Natural killer cell (primary cell): ENCODE measurements at regions not wholly inside any gene's neighbourhood (a gene's known extent, or its start where the extent isn't known, plus 50 kb on each side); places are given as distances from the start of the nearest gene placed in this dataset.

Source experiments
- ATAC-seq, 3 donors: fragments of 150-1000 bp in 2 of 3; fragments of 200-7000 bp in 1 of 3; cut with Tn5 transposase; 1 replicate in 1 of 3; 2 replicates in 2 of 3; pipeline ENCODE4 v1.10.0; 2021; ENCODE audit warnings: mild to moderate bottlenecking in 2 of 3, moderate library complexity in 2 of 3
- DNase-seq, 2 donors: peaks; one replicate each; pipeline versions ENCODE4 v3.0.0 to v3.0.0-alpha.2; 2013 to 2021; ENCODE audit warnings: mixed read lengths in 1 of 2
- H3K27ac ChIP-seq: one replicate; pipeline ENCODE4 v1.5.1; 2013; ENCODE audit warnings: mild to moderate bottlenecking, low read length
- H3K27me3 ChIP-seq: one replicate; pipeline ENCODE4 v1.6.1; 2013; ENCODE audit warnings: low read length; ENCODE audit not compliant: control insufficient read depth, insufficient read depth
- H3K36me3 ChIP-seq: one replicate; pipeline ENCODE4 v1.6.1; 2013; ENCODE audit warnings: low read length; ENCODE audit not compliant: control insufficient read depth, insufficient read depth
- H3K4me1 ChIP-seq: one replicate; pipeline ENCODE4 v1.6.1; 2013; ENCODE audit warnings: low read length; ENCODE audit not compliant: control insufficient read depth, insufficient read depth
- H3K4me3 ChIP-seq: one replicate; pipeline ENCODE4 v1.5.1; 2013; ENCODE audit warnings: low read length
- H3K9me3 ChIP-seq: one replicate; pipeline ENCODE4 v1.6.1; 2013; ENCODE audit warnings: low read length; ENCODE audit not compliant: control insufficient read depth, insufficient read depth
- H3K27ac Mint-ChIP-seq, 2 donors: one replicate each; pipeline ENCODE4 v1.8.0; 2022; ENCODE audit warnings: mild to moderate bottlenecking in 2 of 2, mixed read lengths in 2 of 2, moderate library complexity in 1 of 2
- H3K27me3 Mint-ChIP-seq, 2 donors: one replicate each; pipeline ENCODE4 v1.8.0; 2022; ENCODE audit warnings: low read depth in 2 of 2, mixed read lengths in 2 of 2
- H3K36me3 Mint-ChIP-seq: one replicate; pipeline ENCODE4 v1.8.0; 2022; ENCODE audit warnings: mixed read lengths
- H3K4me1 Mint-ChIP-seq, 2 donors: one replicate each; pipeline ENCODE4 v1.8.0; 2022; ENCODE audit warnings: mixed read lengths in 2 of 2
- H3K4me3 Mint-ChIP-seq: one replicate; pipeline ENCODE4 v1.8.0; 2022; ENCODE audit warnings: mild to moderate bottlenecking, moderate library complexity, mixed read lengths
- H3K9me3 Mint-ChIP-seq, 2 donors: one replicate each; pipeline ENCODE4 v1.8.0; 2022; ENCODE audit warnings: mixed read lengths in 2 of 2
- WGBS: methylation state at CpG from one replicate; pipeline ENCODE4 v1.1.7; 2013; ENCODE audit warnings: missing lambda C conversion rate; ENCODE audit not compliant: insufficient coverage; 5-methylcytosine and 5-hydroxymethylcytosine counted together
- intact Hi-C: fragments of 100-400 bp; cut with micrococcal nuclease; formaldehyde crosslinking; loops from one replicate; pipeline ENCODE4 v1.14.2; 2022
- TF ChIP-seq, protein P1 (sequence below): fragments of 200-600 bp; IDR thresholded peaks from one replicate; pipeline ENCODE4 v1.8.0; 2022; ENCODE audit warnings: antibody characterized with exemption

- Histone ChIP-seq H3K4me3 (no peak overlapping the region), H3K4me1 (no peaks in the 10 kb centered on the region), H3K27me3 (no peaks in the 10 kb centered on the region), H3K9me3 (no peaks in the 10 kb centered on the region), H3K27ac (no peak overlapping the region), H3K36me3 (no peaks in the 10 kb centered on the region)
- ATAC-seq = no peak
- H3K4me3 Mint-ChIP-seq = no peak overlapping the region
- no peaks in the 10 kb centered on the region for H3K9me3 Mint-ChIP-seq
- H3K27ac Mint-ChIP-seq = no peak overlapping the region
- intact Hi-C loops = no loop called here
- 95% methylated on average over 7 of the region's 7 CpGs for WGBS
- no peaks in the 10 kb centered on the region for H3K36me3 Mint-ChIP-seq
- no peaks in the 10 kb centered on the region for H3K27me3 Mint-ChIP-seq
- peaks cover 6 to 8% of the 10 kb centered on the region in 2 donors for H3K4me1 Mint-ChIP-seq
- TF ChIP-seq, protein P1, sequence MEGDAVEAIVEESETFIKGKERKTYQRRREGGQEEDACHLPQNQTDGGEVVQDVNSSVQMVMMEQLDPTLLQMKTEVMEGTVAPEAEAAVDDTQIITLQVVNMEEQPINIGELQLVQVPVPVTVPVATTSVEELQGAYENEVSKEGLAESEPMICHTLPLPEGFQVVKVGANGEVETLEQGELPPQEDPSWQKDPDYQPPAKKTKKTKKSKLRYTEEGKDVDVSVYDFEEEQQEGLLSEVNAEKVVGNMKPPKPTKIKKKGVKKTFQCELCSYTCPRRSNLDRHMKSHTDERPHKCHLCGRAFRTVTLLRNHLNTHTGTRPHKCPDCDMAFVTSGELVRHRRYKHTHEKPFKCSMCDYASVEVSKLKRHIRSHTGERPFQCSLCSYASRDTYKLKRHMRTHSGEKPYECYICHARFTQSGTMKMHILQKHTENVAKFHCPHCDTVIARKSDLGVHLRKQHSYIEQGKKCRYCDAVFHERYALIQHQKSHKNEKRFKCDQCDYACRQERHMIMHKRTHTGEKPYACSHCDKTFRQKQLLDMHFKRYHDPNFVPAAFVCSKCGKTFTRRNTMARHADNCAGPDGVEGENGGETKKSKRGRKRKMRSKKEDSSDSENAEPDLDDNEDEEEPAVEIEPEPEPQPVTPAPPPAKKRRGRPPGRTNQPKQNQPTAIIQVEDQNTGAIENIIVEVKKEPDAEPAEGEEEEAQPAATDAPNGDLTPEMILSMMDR = no peak
- DNase-seq = no peak
Observed at GRCh38 chr2:57891086-57891712, 155.4 kb upstream of the VRK2 start.

GRCh38 chr2:57892920-57893319 is 153.7 kb upstream of the VRK2 start:
- Histone ChIP-seq H3K4me3 (no peak overlapping the region), H3K9me3 (no peaks in the 10 kb centered on the region), H3K27ac (no peak overlapping the region), H3K27me3 (no peaks in the 10 kb centered on the region), H3K36me3 (no peaks in the 10 kb centered on the region), H3K4me1 (no peaks in the 10 kb centered on the region)
- Mint-ChIP-seq H3K4me1 (peaks cover 6 to 8% of the 10 kb centered on the region in 2 donors), H3K36me3 (no peaks in the 10 kb centered on the region), H3K9me3 (no peaks in the 10 kb centered on the region), H3K27me3 (no peaks in the 10 kb centered on the region), H3K27ac (no peak overlapping the region), H3K4me3 (no peak overlapping the region)
- DNase-seq (no peak), ATAC-seq (no peak)
- TF ChIP-seq, protein P1 = no peak
- intact Hi-C loops = no loop called here
- 47% methylated on average over 3 of the region's 3 CpGs for WGBS

DNA sequence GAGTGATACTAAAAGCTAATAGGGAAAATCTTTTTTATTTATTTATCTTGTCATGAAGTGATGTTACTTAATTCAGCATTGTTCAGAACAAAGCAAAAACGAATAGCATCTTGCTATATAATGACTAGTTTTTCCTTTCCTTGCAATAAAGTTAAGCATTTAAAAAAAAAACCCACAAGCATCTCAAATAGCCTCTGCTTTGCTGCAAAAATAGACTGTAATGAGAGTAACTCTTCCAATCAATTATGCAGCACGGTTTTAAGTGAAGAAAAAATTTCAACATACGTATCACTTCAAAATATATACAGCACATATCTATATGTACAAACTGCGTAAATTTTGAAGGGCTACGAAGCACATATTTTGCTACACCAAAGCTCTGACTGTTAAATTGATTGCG is 153.3 kb upstream of the VRK2 start:
- Histone ChIP-seq H3K36me3 (no peaks in the 10 kb centered on the region), H3K4me1 (no peaks in the 10 kb centered on the region), H3K4me3 (no peak overlapping the region), H3K27ac (no peak overlapping the region), H3K9me3 (no peaks in the 10 kb centered on the region), H3K27me3 (no peaks in the 10 kb centered on the region)
- DNase-seq (no peak), ATAC-seq (no peak)
- intact Hi-C loops = no loop called here
- 90% methylated on average over 5 of the region's 6 CpGs for WGBS
- no peaks in the 10 kb centered on the region for H3K9me3 Mint-ChIP-seq
- TF ChIP-seq, protein P1 = no peak
- H3K4me1 Mint-ChIP-seq = peaks cover 2 to 4% of the 10 kb centered on the region in 2 donors
- H3K27ac Mint-ChIP-seq = no peak overlapping the region
- H3K4me3 Mint-ChIP-seq = no peak overlapping the region
- no peaks in the 10 kb centered on the region for H3K27me3 Mint-ChIP-seq
- no peaks in the 10 kb centered on the region for H3K36me3 Mint-ChIP-seq

GRCh38 chr2:57893786-57894185 is 152.8 kb upstream of the VRK2 start:
- Mint-ChIP-seq H3K4me3 (no peak overlapping the region), H3K4me1 (no peaks in the 10 kb centered on the region), H3K27me3 (no peaks in the 10 kb centered on the region), H3K36me3 (no peaks in the 10 kb centered on the region), H3K27ac (no peak overlapping the region), H3K9me3 (no peaks in the 10 kb centered on the region)
- Histone ChIP-seq H3K9me3 (no peaks in the 10 kb centered on the region), H3K27ac (no peak overlapping the region), H3K4me3 (no peak overlapping the region), H3K36me3 (no peaks in the 10 kb centered on the region), H3K4me1 (no peaks in the 10 kb centered on the region), H3K27me3 (no peaks in the 10 kb centered on the region)
- ATAC-seq (no peak), DNase-seq (no peak)
- intact Hi-C loops = no loop called here
- TF ChIP-seq, protein P1 = no peak
- WGBS = no CpG with 5 or more reads among the region's 1 CpG
